Heart left ventricle (tissue), 16 donors: ENCODE measurements at regions not wholly inside any gene's neighbourhood (a gene's known extent, or its start where the extent isn't known, plus 50 kb on each side); places are given as distances from the start of the nearest gene placed in this dataset.
A peak's percentile ranks its signal among the peaks of the same experiment; 100 is the strongest.

ENCODE experiments used
- ATAC-seq, 4 donors: fragments of 200-7000 bp; cut with Tn5 transposase; one replicate each; pipeline ENCODE4 v1.9.1; 2020 to 2022; ENCODE audit warnings: moderate library complexity in 4 of 4, mild to moderate bottlenecking in 3 of 4, moderate number of reproducible peaks in 1 of 4
- DNase-seq, 5 donors: peaks; one replicate each; pipeline ENCODE4 v3.0.0-alpha.2; 2020
- H3K27ac ChIP-seq, 12 donors: fragments of 200-600 bp; sonication (generic) in 4 of 12; one replicate each; pipeline versions ENCODE4 v1.5.0 to v1.8.0; 2016 to 2022; ENCODE audit warnings: mild to moderate bottlenecking in 2 of 12
- H3K27me3 ChIP-seq, 9 donors: fragments of 200-600 bp; sonication (generic) in 2 of 9; one replicate each; pipeline versions ENCODE4 v1.5.1 to v1.8.0; 2016 to 2022; ENCODE audit warnings: mild to moderate bottlenecking in 3 of 9
- H3K36me3 ChIP-seq, 9 donors: fragments of 200-600 bp; sonication (generic) in 2 of 9; one replicate each; pipeline versions ENCODE4 v1.5.0 to v1.8.0; 2018 to 2022; ENCODE audit warnings: mild to moderate bottlenecking in 2 of 9
- H3K4me1 ChIP-seq, 12 donors: fragments of 200-600 bp; sonication (generic) in 4 of 12; one replicate each; pipeline versions ENCODE4 v1.5.0 to v1.8.0; 2016 to 2022; ENCODE audit warnings: mild to moderate bottlenecking in 3 of 12
- H3K4me3 ChIP-seq, 12 donors: fragments of 200-600 bp; sonication (generic) in 4 of 12; one replicate each; pipeline versions ENCODE4 v1.5.0 to v1.8.0; 2017 to 2022; ENCODE audit warnings: mild to moderate bottlenecking in 9 of 12, moderate library complexity in 4 of 12
- H3K9me3 ChIP-seq, 12 donors: fragments of 200-600 bp; sonication (generic) in 4 of 12; one replicate each; pipeline versions ENCODE4 v1.5.0 to v1.8.0; 2016 to 2022; ENCODE audit warnings: mild to moderate bottlenecking in 1 of 12
- CTCF ChIP-seq, 12 donors: fragments of 200-600 bp; sonication (generic) in 4 of 12; IDR thresholded peaks; one replicate each; pipeline versions ENCODE4 v1.5.0 to v1.8.0; 2018 to 2022; ENCODE audit warnings: antibody characterized with exemption in 12 of 12, mild to moderate bottlenecking in 5 of 12
- POLR2A ChIP-seq, 2 donors: fragments of 450-650 bp; IDR thresholded peaks; one replicate each; pipeline ENCODE4 v1.6.1; 2017; ENCODE audit warnings: antibody characterized with exemption in 2 of 2, mild to moderate bottlenecking in 2 of 2, moderate library complexity in 2 of 2
- WGBS, 4 donors: extraction: QIAGEN DNeasy Blood & Tissue Kit in 2 of 4; methylation state at CpG; one replicate each; pipeline versions ENCODE4 v1.1.5 to v1.1.7; 2013 to 2018; 5-methylcytosine and 5-hydroxymethylcytosine counted together
- intact Hi-C, 10 donors: fragments of 100-400 bp; cut with DNase I; formaldehyde crosslinking; loops; one replicate each; pipeline versions ENCODE4 v1.11.1 to v1.14.2; 2022
- donor health status: ischemic (EF 13 %, LVEDD 7.1; RV severe dilation, severe dysfunction).
- donor health status: healthy with polysubstance abuse.
- donor health status: DM: no; HTN: yes; CAD: no.
- donor health status: DM: no; HTN: no; CAD: no.
- donor health status: ischemic (EF 25% LVEDD 6.9; RV normal size, moderate dysfunction).
- donor health status: ischemic (EF 25% LVEDD 5.7; RV mildly dilated, moderate dysfunction).
- donor health status: healthy.
- donor health status: DM: yes; HTN: yes; CAD: no.
- donor health status: ischemic (EF 35%, LVEDD 5.7; RV mildly dilated, moderate dysfunction).
- donor health status: nonischemic (EF 11% LVEDD 7.7; RV severe dilation, severe dysfunction).
- donor health status: DM: yes; HTN: yes; CAD: no.
- donor health status: PGD.
- donor health status: ischemic (EF 29% LVEDD 5.4; RV normal size, mild dysfunction).
- donor health status: nonischemic (EF 23%, LVEDD 6.1; RV moderate dilation, normal function).

GRCh38 chr10:8183241-8183704 lies 128.8 kb downstream of the GATA3 start:
- 53 to 62% (median 59%) methylated on average over 5 of the region's 5 CpGs for WGBS, 4 donors
- Histone ChIP-seq H3K36me3 (no peaks in the 10 kb centered on the region), H3K9me3 (no peaks in the 10 kb centered on the region), H3K4me1 (peaks cover 0 to 11% (median 0%) of the 10 kb centered on the region in 12 donors), H3K27me3 (no peaks in the 10 kb centered on the region), H3K4me3 (peak overlapping the region in 1 of 12 donors; percentile 8), H3K27ac (peak overlapping the region in 1 of 12 donors; percentile 47)
- DNase-seq (no peak), ATAC-seq (peak in 1 of 4 donors; percentile 62)
- intact Hi-C loops = no loop called here
- no peak for TF ChIP-seq CTCF (IDR thresholded peaks at IDR 0.05)

GRCh38 chr10:8187171-8187666 lies 132.7 kb downstream of the GATA3 start:
- WGBS, 4 donors = 88 to 94% (median 93%) methylated on average over 3 of the region's 3 CpGs
- Histone ChIP-seq H3K4me1 (peaks cover 0 to 11% (median 0%) of the 10 kb centered on the region in 12 donors), H3K27me3 (no peaks in the 10 kb centered on the region), H3K27ac (no peak overlapping the region), H3K4me3 (no peak overlapping the region), H3K36me3 (no peaks in the 10 kb centered on the region), H3K9me3 (no peaks in the 10 kb centered on the region)
- TF ChIP-seq CTCF (IDR thresholded peaks at IDR 0.05) (no peak), POLR2A (IDR thresholded peaks at IDR 0.05) (no peak)
- no peak for DNase-seq
- no peak for ATAC-seq
- intact Hi-C loops = no loop called here

- DNase-seq (no peak), ATAC-seq (no peak)
- Histone ChIP-seq H3K4me1 (no peaks in the 10 kb centered on the region), H3K4me3 (no peak overlapping the region), H3K9me3 (no peaks in the 10 kb centered on the region), H3K36me3 (no peaks in the 10 kb centered on the region), H3K27me3 (no peaks in the 10 kb centered on the region), H3K27ac (no peak overlapping the region)
- WGBS, 4 donors = 33 to 68% (median 58%) methylated on average over 7 to 8 of the region's 8 CpGs
- TF ChIP-seq CTCF (IDR thresholded peaks at IDR 0.05) (no peak), POLR2A (IDR thresholded peaks at IDR 0.05) (no peak)
- intact Hi-C loops = no loop called here
Observed at GRCh38 chr10:8189458-8189857, 135.0 kb downstream of the GATA3 start.

- no peaks in the 10 kb centered on the region for H3K27me3 ChIP-seq
- H3K4me1 ChIP-seq = no peaks in the 10 kb centered on the region
- intact Hi-C loops = no loop called here
- no peaks in the 10 kb centered on the region for H3K36me3 ChIP-seq
- no peak overlapping the region for H3K27ac ChIP-seq
- ATAC-seq (no peak), DNase-seq (no peak)
- TF ChIP-seq CTCF (IDR thresholded peaks at IDR 0.05) = no peak
- TF ChIP-seq POLR2A (IDR thresholded peaks at IDR 0.05) = no peak
- H3K9me3 ChIP-seq = no peaks in the 10 kb centered on the region
- no peak overlapping the region for H3K4me3 ChIP-seq
Observed at GRCh38 chr10:8192301-8192700, 137.8 kb downstream of the GATA3 start.
